ENCODE measurements at regions not wholly inside any gene's neighbourhood (a gene's known extent, or its start where the extent isn't known, plus 50 kb on each side); places are given as distances from the start of the nearest gene placed in this dataset.
A peak's percentile ranks its signal among the peaks of the same experiment; 100 is the strongest.

DNA sequence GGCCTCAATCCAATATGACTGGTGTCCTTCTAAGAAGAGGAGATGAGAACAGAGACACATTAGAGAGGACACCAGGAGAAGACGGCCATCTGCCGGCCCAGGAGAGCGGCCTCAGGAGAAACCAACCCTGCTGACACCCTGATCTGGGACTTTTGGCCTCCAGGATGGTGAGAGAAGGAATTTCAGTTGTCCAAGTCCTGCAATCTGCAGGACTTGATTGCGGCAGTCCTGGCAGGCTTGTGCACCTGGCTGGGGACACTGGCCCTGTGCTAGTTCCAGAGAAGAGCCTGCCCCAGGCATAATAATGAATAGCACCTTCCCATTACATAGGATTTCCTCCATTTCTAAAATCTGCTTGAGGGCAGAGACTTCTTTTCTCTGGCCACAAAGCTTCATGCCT is 409.9 kb upstream of the SHH start:
- no peak for FAIRE-seq

GRCh38 chr7:156220701-156221100 is 408.4 kb upstream of the SHH start:
- Histone ChIP-seq H3K27ac (ENCODE audit: low read depth in 2 of 2, low read length in 2 of 2) (no peak overlapping the region), H3K4me3 (ENCODE audit: low read length in 3 of 3) (no peak overlapping the region), H3K9ac (ENCODE audit: low read length in 3 of 3) (no peak overlapping the region), H3K27me3 (ENCODE audit: control insufficient read depth, insufficient read depth, low read length) (no peaks in the 10 kb centered on the region), H3K9me3 (ENCODE audit: control insufficient read depth in 2 of 3, insufficient read depth in 1 of 3, low read length in 3 of 3) (no peaks in the 10 kb centered on the region), H3K4me1 (ENCODE audit: control insufficient read depth in 2 of 3, insufficient read depth in 2 of 3, low read depth in 1 of 3, low read length in 3 of 3) (no peaks in the 10 kb centered on the region), H3K36me3 (ENCODE audit: control insufficient read depth in 2 of 3, insufficient read depth in 3 of 3, low read length in 3 of 3) (no peaks in the 10 kb centered on the region)
- intact Hi-C loops (cut with DNase I): no loop called here
- FAIRE-seq (no peak), DNase-seq (peak in 1 of 5 donors; percentile 3)
- TF ChIP-seq, protein P1, sequence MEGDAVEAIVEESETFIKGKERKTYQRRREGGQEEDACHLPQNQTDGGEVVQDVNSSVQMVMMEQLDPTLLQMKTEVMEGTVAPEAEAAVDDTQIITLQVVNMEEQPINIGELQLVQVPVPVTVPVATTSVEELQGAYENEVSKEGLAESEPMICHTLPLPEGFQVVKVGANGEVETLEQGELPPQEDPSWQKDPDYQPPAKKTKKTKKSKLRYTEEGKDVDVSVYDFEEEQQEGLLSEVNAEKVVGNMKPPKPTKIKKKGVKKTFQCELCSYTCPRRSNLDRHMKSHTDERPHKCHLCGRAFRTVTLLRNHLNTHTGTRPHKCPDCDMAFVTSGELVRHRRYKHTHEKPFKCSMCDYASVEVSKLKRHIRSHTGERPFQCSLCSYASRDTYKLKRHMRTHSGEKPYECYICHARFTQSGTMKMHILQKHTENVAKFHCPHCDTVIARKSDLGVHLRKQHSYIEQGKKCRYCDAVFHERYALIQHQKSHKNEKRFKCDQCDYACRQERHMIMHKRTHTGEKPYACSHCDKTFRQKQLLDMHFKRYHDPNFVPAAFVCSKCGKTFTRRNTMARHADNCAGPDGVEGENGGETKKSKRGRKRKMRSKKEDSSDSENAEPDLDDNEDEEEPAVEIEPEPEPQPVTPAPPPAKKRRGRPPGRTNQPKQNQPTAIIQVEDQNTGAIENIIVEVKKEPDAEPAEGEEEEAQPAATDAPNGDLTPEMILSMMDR (IDR thresholded peaks at IDR 0.05; ENCODE audit: borderline replicate concordance, extremely low read depth, insufficient read depth): no peak

More for the DNA sequence above, 409.9 kb upstream of the SHH start:
- Histone ChIP-seq H3K4me1 (ENCODE audit: control insufficient read depth in 2 of 3, insufficient read depth in 2 of 3, low read depth in 1 of 3, low read length in 3 of 3) (no peaks in the 10 kb centered on the region), H3K4me3 (ENCODE audit: low read length in 3 of 3) (no peak overlapping the region), H3K9me3 (ENCODE audit: control insufficient read depth in 2 of 3, insufficient read depth in 1 of 3, low read length in 3 of 3) (peaks cover 0 to 2% (median 0%) of the 10 kb centered on the region in 3 donors), H3K9ac (ENCODE audit: low read length in 3 of 3) (no peak overlapping the region), H3K36me3 (ENCODE audit: control insufficient read depth in 2 of 3, insufficient read depth in 3 of 3, low read length in 3 of 3) (no peaks in the 10 kb centered on the region), H3K27ac (ENCODE audit: low read depth in 2 of 2, low read length in 2 of 2) (no peak overlapping the region), H3K27me3 (ENCODE audit: control insufficient read depth, insufficient read depth, low read length) (no peaks in the 10 kb centered on the region)
- no peak for DNase-seq
- intact Hi-C loops (cut with DNase I): no loop called here
- TF ChIP-seq, protein P1 (IDR thresholded peaks at IDR 0.05; ENCODE audit: borderline replicate concordance, extremely low read depth, insufficient read depth): no peak

GRCh38 chr7:156220078-156220605 is 407.9 kb upstream of the SHH start:
- Histone ChIP-seq H3K27ac (ENCODE audit: low read depth in 2 of 2, low read length in 2 of 2) (no peak overlapping the region), H3K9me3 (ENCODE audit: control insufficient read depth in 2 of 3, insufficient read depth in 1 of 3, low read length in 3 of 3) (no peaks in the 10 kb centered on the region), H3K4me3 (ENCODE audit: low read length in 3 of 3) (no peak overlapping the region), H3K27me3 (ENCODE audit: control insufficient read depth, insufficient read depth, low read length) (no peaks in the 10 kb centered on the region), H3K9ac (ENCODE audit: low read length in 3 of 3) (no peak overlapping the region), H3K4me1 (ENCODE audit: control insufficient read depth in 2 of 3, insufficient read depth in 2 of 3, low read depth in 1 of 3, low read length in 3 of 3) (no peaks in the 10 kb centered on the region), H3K36me3 (ENCODE audit: control insufficient read depth in 2 of 3, insufficient read depth in 3 of 3, low read length in 3 of 3) (no peaks in the 10 kb centered on the region)
- FAIRE-seq (no peak), DNase-seq (no peak)
- TF ChIP-seq, protein P1 (IDR thresholded peaks at IDR 0.05; ENCODE audit: borderline replicate concordance, extremely low read depth, insufficient read depth): no peak
- intact Hi-C loops (cut with DNase I): no loop called here

Measured in kidney (tissue), 13 donors.